ENCODE measurements at regions not wholly inside any gene's neighbourhood (a gene's known extent, or its start where the extent isn't known, plus 50 kb on each side); places are given as distances from the start of the nearest gene placed in this dataset.

- no peak for TF ChIP-seq NFIC (IDR thresholded peaks at IDR 0.05)
- TF ChIP-seq, protein P1, sequence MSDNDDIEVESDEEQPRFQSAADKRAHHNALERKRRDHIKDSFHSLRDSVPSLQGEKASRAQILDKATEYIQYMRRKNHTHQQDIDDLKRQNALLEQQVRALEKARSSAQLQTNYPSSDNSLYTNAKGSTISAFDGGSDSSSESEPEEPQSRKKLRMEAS (IDR thresholded peaks at IDR 0.05) = no peak
- no peak for TF ChIP-seq TAF1 (IDR thresholded peaks at IDR 0.05; ENCODE audit: low read depth)
- TF ChIP-seq FOXM1 (IDR thresholded peaks at IDR 0.05; ENCODE audit: borderline replicate concordance, low read depth) = no peak
- TF ChIP-seq, protein P2, sequence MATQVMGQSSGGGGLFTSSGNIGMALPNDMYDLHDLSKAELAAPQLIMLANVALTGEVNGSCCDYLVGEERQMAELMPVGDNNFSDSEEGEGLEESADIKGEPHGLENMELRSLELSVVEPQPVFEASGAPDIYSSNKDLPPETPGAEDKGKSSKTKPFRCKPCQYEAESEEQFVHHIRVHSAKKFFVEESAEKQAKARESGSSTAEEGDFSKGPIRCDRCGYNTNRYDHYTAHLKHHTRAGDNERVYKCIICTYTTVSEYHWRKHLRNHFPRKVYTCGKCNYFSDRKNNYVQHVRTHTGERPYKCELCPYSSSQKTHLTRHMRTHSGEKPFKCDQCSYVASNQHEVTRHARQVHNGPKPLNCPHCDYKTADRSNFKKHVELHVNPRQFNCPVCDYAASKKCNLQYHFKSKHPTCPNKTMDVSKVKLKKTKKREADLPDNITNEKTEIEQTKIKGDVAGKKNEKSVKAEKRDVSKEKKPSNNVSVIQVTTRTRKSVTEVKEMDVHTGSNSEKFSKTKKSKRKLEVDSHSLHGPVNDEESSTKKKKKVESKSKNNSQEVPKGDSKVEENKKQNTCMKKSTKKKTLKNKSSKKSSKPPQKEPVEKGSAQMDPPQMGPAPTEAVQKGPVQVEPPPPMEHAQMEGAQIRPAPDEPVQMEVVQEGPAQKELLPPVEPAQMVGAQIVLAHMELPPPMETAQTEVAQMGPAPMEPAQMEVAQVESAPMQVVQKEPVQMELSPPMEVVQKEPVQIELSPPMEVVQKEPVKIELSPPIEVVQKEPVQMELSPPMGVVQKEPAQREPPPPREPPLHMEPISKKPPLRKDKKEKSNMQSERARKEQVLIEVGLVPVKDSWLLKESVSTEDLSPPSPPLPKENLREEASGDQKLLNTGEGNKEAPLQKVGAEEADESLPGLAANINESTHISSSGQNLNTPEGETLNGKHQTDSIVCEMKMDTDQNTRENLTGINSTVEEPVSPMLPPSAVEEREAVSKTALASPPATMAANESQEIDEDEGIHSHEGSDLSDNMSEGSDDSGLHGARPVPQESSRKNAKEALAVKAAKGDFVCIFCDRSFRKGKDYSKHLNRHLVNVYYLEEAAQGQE (IDR thresholded peaks at IDR 0.05; ENCODE audit: low read depth) = no peak
- no peak for TF ChIP-seq EGR1 (IDR thresholded peaks at IDR 0.05)
- TF ChIP-seq EP300 (IDR thresholded peaks at IDR 0.05; ENCODE audit: borderline replicate concordance) = no peak
- no peak for TF ChIP-seq YY1 (IDR thresholded peaks at IDR 0.05; ENCODE audit: low read depth)
- no peak for TF ChIP-seq CREB1 (IDR thresholded peaks at IDR 0.05; ENCODE audit: low read depth)
- TF ChIP-seq ZBTB7A (IDR thresholded peaks at IDR 0.05; ENCODE audit: low read depth) = no peak
- no peak for TF ChIP-seq TCF12 (IDR thresholded peaks at IDR 0.05; ENCODE audit: low read depth)
- no peak for TF ChIP-seq RAD21 (IDR thresholded peaks at IDR 0.05; ENCODE audit: low read depth)
- no peak for TF ChIP-seq TEAD4 (IDR thresholded peaks at IDR 0.05)
- TF ChIP-seq CEBPB (IDR thresholded peaks at IDR 0.05) = no peak
Observed at GRCh38 chr10:78121801-78122200, 88.1 kb downstream of the RPS24 start.

DNA sequence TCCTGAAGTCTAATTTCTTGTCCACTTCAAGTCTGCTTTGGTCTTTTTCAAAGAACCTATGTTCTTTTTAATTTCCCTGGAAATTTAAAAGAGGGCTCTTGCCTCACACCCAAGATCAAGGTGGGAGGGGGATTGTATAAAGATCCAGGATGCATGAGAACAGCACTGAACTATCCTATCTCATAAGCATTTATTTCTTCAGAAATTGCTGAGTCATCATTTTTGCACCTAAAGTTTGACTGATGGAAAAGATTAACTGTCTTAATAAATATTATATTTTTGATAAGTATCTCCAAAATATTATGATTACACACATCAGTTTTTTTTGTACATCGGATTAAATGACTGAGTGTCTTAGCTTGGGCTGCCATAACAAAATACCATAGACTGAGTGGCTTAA is 90.5 kb downstream of the RPS24 start:
- TF ChIP-seq FOXM1 (IDR thresholded peaks at IDR 0.05; ENCODE audit: borderline replicate concordance, low read depth) = no peak
- TF ChIP-seq TCF12 (IDR thresholded peaks at IDR 0.05; ENCODE audit: low read depth) = no peak
- TF ChIP-seq YY1 (IDR thresholded peaks at IDR 0.05; ENCODE audit: low read depth) = no peak
- TF ChIP-seq CREB1 (IDR thresholded peaks at IDR 0.05; ENCODE audit: low read depth) = no peak
- no peak for TF ChIP-seq RAD21 (IDR thresholded peaks at IDR 0.05; ENCODE audit: low read depth)
- TF ChIP-seq, protein P2 (IDR thresholded peaks at IDR 0.05; ENCODE audit: low read depth) = no peak
- no peak for TF ChIP-seq TAF1 (IDR thresholded peaks at IDR 0.05; ENCODE audit: low read depth)
- no peak for TF ChIP-seq ZBTB7A (IDR thresholded peaks at IDR 0.05; ENCODE audit: low read depth)
- TF ChIP-seq, protein P1 (IDR thresholded peaks at IDR 0.05) = no peak
- no peak for TF ChIP-seq EP300 (IDR thresholded peaks at IDR 0.05; ENCODE audit: borderline replicate concordance)
- TF ChIP-seq TEAD4 (IDR thresholded peaks at IDR 0.05) = no peak
- TF ChIP-seq, protein P3, sequence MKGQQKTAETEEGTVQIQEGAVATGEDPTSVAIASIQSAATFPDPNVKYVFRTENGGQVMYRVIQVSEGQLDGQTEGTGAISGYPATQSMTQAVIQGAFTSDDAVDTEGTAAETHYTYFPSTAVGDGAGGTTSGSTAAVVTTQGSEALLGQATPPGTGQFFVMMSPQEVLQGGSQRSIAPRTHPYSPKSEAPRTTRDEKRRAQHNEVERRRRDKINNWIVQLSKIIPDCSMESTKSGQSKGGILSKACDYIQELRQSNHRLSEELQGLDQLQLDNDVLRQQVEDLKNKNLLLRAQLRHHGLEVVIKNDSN (IDR thresholded peaks at IDR 0.05) = no peak
- TF ChIP-seq EGR1 (IDR thresholded peaks at IDR 0.05) = no peak
- no peak for TF ChIP-seq CEBPB (IDR thresholded peaks at IDR 0.05)
- no peak for TF ChIP-seq NFIC (IDR thresholded peaks at IDR 0.05)

DNA sequence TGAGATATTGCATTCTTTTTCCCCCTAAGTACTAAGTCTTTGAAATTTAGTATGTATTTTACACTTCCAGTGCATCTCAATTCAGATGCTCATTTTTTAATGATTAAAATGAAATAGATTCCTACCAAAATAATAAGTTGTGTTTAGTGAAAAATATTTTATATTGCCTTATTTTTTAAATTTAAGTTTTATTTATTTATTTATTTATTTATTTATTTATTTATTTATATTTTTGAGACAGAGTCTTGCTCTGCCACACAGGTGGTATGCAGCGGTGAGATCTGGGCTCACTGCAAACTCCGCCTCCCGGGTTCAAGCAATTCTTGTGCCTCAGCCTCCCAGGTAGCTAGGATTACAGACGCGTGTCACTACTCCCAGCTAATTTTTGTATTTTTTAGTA is 95.5 kb downstream of the RPS24 start:
- TF ChIP-seq RAD21 (IDR thresholded peaks at IDR 0.05; ENCODE audit: low read depth) = no peak

GRCh38 chr10:78130966-78131710 is 97.5 kb downstream of the RPS24 start:
- TF ChIP-seq EGR1 (IDR thresholded peaks at IDR 0.05) (no peak), CREB1 (IDR thresholded peaks at IDR 0.05; ENCODE audit: low read depth) (no peak), RAD21 (IDR thresholded peaks at IDR 0.05; ENCODE audit: low read depth) (no peak), TAF1 (IDR thresholded peaks at IDR 0.05; ENCODE audit: low read depth) (no peak), TCF12 (IDR thresholded peaks at IDR 0.05; ENCODE audit: low read depth) (no peak), FOXM1 (IDR thresholded peaks at IDR 0.05; ENCODE audit: borderline replicate concordance, low read depth) (no peak)
- TF ChIP-seq, protein P2 (IDR thresholded peaks at IDR 0.05; ENCODE audit: low read depth) = no peak
- TF ChIP-seq, protein P3 (IDR thresholded peaks at IDR 0.05) = no peak

All from Ishikawa (cell line).